Tibial nerve (tissue), 4 donors: ENCODE measurements at regions not wholly inside any gene's neighbourhood (a gene's known extent, or its start where the extent isn't known, plus 50 kb on each side); places are given as distances from the start of the nearest gene placed in this dataset.

ENCODE experiments used
- EP300 ChIP-seq, 2 donors: sonication (generic); formaldehyde crosslinking; IDR thresholded peaks; one replicate each; pipeline ENCODE4 v1.6.1; 2017; ENCODE audit warnings: antibody characterized with exemption in 2 of 2, mild to moderate bottlenecking in 1 of 2
- POLR2A ChIP-seq, 2 donors: fragments of 450-650 bp; IDR thresholded peaks; one replicate each; pipeline ENCODE4 v1.6.1; 2017; ENCODE audit warnings: antibody characterized with exemption in 2 of 2, mild to moderate bottlenecking in 2 of 2, moderate library complexity in 2 of 2
- TF ChIP-seq, protein P1 (sequence below), 5 experiments: fragments of 200-600 bp in 3 of 5; fragments of 450-650 bp in 2 of 5; sonication (generic) in 3 of 5; IDR thresholded peaks; one replicate each; pipeline ENCODE4 v1.5.1; 2016 to 2019; ENCODE audit warnings: antibody characterized with exemption in 5 of 5, mild to moderate bottlenecking in 3 of 5, moderate library complexity in 2 of 5

DNA sequence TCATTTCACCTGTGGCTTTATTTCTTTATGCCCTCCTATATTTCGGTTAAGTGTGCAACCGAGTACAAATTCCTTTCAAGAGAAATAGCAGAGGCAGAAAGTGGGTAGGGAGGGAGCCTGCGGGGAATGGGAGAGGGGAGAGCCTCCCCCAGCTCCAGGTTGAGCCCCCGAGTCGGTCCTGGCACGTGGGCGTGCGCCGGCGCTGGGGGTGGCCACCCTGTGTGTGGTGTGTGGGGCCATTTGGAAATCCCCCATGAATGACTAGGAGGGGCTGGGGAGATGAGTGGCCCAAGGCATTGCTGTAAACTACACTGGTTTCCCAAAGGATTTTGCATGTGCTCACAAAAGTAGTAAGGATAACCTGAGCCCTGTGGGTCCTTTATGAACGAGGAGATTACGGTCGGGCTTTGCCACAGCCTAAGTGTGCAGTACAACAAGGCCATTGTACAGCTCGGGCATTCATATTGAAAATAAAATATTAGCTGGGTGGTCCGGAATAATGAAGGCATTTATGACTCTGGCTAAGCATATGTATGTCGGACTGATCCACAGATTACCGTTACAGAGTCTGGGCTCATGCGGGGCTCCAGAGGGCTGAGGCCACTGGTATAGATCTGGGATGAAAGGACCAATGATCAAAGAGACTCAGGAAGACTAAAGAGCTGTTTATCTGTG, 84.5 kb upstream of the RALGAPA2 start:
- TF ChIP-seq, protein P1, sequence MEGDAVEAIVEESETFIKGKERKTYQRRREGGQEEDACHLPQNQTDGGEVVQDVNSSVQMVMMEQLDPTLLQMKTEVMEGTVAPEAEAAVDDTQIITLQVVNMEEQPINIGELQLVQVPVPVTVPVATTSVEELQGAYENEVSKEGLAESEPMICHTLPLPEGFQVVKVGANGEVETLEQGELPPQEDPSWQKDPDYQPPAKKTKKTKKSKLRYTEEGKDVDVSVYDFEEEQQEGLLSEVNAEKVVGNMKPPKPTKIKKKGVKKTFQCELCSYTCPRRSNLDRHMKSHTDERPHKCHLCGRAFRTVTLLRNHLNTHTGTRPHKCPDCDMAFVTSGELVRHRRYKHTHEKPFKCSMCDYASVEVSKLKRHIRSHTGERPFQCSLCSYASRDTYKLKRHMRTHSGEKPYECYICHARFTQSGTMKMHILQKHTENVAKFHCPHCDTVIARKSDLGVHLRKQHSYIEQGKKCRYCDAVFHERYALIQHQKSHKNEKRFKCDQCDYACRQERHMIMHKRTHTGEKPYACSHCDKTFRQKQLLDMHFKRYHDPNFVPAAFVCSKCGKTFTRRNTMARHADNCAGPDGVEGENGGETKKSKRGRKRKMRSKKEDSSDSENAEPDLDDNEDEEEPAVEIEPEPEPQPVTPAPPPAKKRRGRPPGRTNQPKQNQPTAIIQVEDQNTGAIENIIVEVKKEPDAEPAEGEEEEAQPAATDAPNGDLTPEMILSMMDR (IDR thresholded peaks at IDR 0.05), result no peak
- no peak for TF ChIP-seq EP300 (IDR thresholded peaks at IDR 0.05)
- no peak for TF ChIP-seq POLR2A (IDR thresholded peaks at IDR 0.05)
